Dedifferentiated amniotic fluid mesenchymal stem cell (primary cell): ENCODE measurements at regions not wholly inside any gene's neighbourhood (a gene's known extent, or its start where the extent isn't known, plus 50 kb on each side); places are given as distances from the start of the nearest gene placed in this dataset.

ENCODE experiments used
- DNase-seq: peaks from one replicate; pipeline ENCODE4 v3.0.0-alpha.2; 2016; ENCODE audit errors: extremely low spot score

- no peak for DNase-seq
These were observed 99.7 kb upstream of the CDH8 start for GRCh38 chr16:62135911-62136310.

GRCh38 chr16:62135446-62135845 is 99.2 kb upstream of the CDH8 start:
- DNase-seq: no peak

GRCh38 chr16:62130101-62130500 is 93.9 kb upstream of the CDH8 start:
- no peak for DNase-seq

GRCh38 chr16:62105244-62105643 is 69.0 kb upstream of the CDH8 start:
- DNase-seq: no peak

- no peak for DNase-seq
These were observed 66.3 kb upstream of the CDH8 start for GRCh38 chr16:62102588-62102987.

- DNase-seq: no peak
These were observed 64.4 kb upstream of the CDH8 start for GRCh38 chr16:62100651-62101050.

- DNase-seq: no peak
These were observed 53.5 kb upstream of the CDH8 start for GRCh38 chr16:62089715-62090114.

- no peak for DNase-seq
These were observed 52.6 kb upstream of the CDH8 start for GRCh38 chr16:62088731-62089410.
